Gastrocnemius medialis (tissue), 4 donors: ENCODE measurements at regions not wholly inside any gene's neighbourhood (a gene's known extent, or its start where the extent isn't known, plus 50 kb on each side); places are given as distances from the start of the nearest gene placed in this dataset.

Experiments
- CTCF ChIP-seq, 5 experiments: fragments of 450-650 bp in 3 of 5; fragments of 200-600 bp in 2 of 5; sonication (generic) in 2 of 5; IDR thresholded peaks in 4 of 5; conservative IDR thresholded peaks in 1 of 5; 1 replicate in 4 of 5; 2 replicates in 1 of 5; pipeline ENCODE4 v1.5.1; 2016 to 2019; ENCODE audit warnings: antibody characterized with exemption in 5 of 5, mild to moderate bottlenecking in 3 of 5, moderate library complexity in 3 of 5
- POLR2A ChIP-seq, 2 donors: fragments of 450-650 bp; IDR thresholded peaks; one replicate each; pipeline ENCODE4 v1.6.1; 2017; ENCODE audit warnings: antibody characterized with exemption in 2 of 2, mild to moderate bottlenecking in 2 of 2, moderate library complexity in 2 of 2

GRCh38 chr21:21957490-21957889 lies 959.3 kb downstream of the NCAM2 start:
- no peak for TF ChIP-seq CTCF (IDR thresholded peaks at IDR 0.05 in 4 of 5, conservative IDR thresholded peaks at IDR 0.05 in 1 of 5)
- TF ChIP-seq POLR2A (IDR thresholded peaks at IDR 0.05) = no peak
